ENCODE measurements at regions not wholly inside any gene's neighbourhood (a gene's known extent, or its start where the extent isn't known, plus 50 kb on each side); places are given as distances from the start of the nearest gene placed in this dataset.

DNA sequence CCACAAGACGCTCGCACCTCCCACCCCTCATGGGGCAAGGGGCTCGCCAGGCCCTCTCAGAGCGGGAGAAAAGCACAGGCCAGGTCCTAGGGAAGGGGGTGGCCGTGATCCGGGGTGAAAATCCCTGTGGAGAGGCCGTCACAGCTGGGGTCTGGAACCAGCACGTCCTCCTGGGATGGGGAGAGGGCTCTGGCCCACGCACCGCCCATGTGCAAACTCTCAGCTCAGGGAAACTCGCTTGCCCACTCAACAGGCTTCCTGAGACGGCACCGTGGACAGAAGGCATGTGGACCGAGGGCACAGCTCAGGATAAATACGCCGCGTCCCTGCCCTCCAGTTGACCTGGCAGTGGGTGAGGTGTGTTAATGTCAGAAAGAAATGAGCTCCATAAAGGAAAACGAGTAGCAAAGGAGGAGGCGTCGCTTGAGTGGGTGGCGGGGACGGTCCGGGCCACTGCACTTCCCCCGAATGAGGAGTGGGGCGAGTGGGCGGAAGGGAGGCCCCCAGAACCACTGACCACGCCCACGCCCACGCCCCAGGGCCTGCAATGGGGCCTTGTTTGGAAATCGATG is 57.6 kb upstream of the GALNT9 start:
- Histone ChIP-seq H3K27me3 (ENCODE audit: control insufficient read depth, insufficient read depth, low read length) (peaks cover 55% of the 10 kb centered on the region), H3K4me3 (ENCODE audit: low read length) (no peak overlapping the region), H3K27ac (ENCODE audit: low read length) (no peak overlapping the region), H3K4me1 (ENCODE audit: control insufficient read depth, insufficient read depth, low read length) (peaks cover 7% of the 10 kb centered on the region), H3K36me3 (ENCODE audit: control insufficient read depth, insufficient read depth, low read length) (no peaks in the 10 kb centered on the region), H3K9me3 (replicated peaks; ENCODE audit: control insufficient read depth, low read depth, low read length) (no peaks in the 10 kb centered on the region)
- DNase-seq: no peak
- 63% methylated on average over 23 of the region's 30 CpGs for WGBS (ENCODE audit: insufficient coverage)

DNA sequence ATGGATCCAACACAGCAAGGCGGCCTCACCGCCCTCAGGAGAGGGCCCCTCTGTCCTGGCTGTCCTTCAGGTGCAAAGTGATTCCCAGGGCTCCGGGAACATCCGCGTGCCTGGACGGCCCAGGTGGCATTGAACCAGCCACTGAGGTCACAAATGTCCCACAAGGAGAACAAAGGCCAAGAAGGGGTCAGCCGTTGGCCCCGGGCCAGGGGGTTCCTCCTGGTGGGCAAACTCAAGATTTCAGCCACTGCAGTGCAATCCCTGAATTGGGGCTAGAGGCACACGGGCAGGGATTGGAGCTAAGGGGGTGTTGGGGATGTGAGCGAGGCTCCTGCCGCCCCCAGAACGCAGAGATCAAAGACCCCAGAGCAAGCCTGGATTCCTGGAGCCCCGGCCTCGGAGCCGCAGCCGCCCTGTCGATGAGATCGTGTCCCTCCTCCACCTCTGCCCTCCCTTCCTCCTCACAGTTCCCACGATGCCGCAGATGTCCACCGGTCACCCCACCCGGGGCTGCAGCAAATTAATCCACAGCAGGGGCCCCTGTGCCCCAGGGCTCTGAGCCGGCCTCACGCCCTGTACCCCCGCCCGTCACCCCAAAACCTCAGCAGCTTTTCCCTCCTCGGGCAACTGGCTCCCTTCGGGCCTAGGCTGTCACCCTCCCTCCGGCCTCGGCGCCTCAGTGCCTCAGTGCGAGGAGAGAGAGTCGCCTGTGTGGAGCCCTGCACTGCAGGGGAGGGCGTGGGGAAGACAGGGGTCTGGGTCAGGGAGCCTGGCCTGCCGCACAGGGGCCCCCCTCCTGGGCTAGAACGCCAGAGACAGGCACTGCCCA is 56.7 kb upstream of the GALNT9 start:
- no peaks in the 10 kb centered on the region for H3K36me3 ChIP-seq (ENCODE audit: control insufficient read depth, insufficient read depth, low read length)
- H3K9me3 ChIP-seq (replicated peaks; ENCODE audit: control insufficient read depth, low read depth, low read length): no peaks in the 10 kb centered on the region
- no peak for DNase-seq
- H3K27ac ChIP-seq (ENCODE audit: low read length): no peak overlapping the region
- WGBS (ENCODE audit: insufficient coverage): 36% methylated on average over 30 of the region's 36 CpGs
- peaks cover 7% of the 10 kb centered on the region for H3K4me1 ChIP-seq (ENCODE audit: control insufficient read depth, insufficient read depth, low read length)
- H3K27me3 ChIP-seq (ENCODE audit: control insufficient read depth, insufficient read depth, low read length): peaks cover 59% of the 10 kb centered on the region
- no peak overlapping the region for H3K4me3 ChIP-seq (ENCODE audit: low read length)

DNA sequence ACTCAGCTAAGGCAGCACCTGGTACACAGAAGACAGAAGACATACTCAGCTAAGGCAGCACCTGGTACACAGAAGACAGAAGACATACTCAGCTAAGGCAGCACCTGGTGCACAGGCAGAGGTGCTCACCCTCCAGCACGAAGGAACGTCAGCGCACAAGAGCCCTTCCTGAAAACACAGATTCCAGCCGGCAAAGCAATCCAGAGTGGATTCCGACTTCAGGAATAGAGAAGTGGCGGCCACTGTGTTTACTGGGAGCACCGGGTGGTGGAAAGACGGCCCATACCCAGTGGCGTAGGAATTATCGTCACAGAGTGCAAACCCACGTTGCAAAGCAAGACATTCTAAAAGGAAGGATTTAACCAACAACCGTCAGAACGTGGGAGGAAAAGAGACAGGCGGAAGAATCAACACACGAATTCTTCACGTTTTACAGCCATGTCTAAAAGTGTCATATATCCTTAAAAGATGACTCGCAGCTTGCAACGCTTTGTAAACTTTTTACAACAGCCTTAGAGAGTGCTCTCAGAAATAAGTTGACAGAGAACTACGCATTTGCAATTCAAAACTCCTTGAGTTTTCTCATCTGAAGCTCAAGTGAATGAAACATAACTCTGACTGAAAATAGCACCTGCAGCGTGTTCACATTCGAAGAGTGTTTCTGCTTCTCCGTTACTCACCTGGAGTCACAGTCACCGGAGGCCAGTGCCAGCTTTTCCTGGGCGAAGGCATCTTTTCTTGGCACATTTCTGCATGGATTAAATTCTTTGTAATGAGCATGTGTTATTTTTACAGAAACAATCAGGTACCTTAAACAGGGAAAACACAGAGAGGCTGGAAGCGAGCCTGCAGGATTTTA is 55.8 kb upstream of the GALNT9 start:
- no peak for DNase-seq
- no peaks in the 10 kb centered on the region for H3K9me3 ChIP-seq (replicated peaks; ENCODE audit: control insufficient read depth, low read depth, low read length)
- H3K36me3 ChIP-seq (ENCODE audit: control insufficient read depth, insufficient read depth, low read length): no peaks in the 10 kb centered on the region
- no peak overlapping the region for H3K4me3 ChIP-seq (ENCODE audit: low read length)
- H3K4me1 ChIP-seq (ENCODE audit: control insufficient read depth, insufficient read depth, low read length): peaks cover 7% of the 10 kb centered on the region
- peaks cover 58% of the 10 kb centered on the region for H3K27me3 ChIP-seq (ENCODE audit: control insufficient read depth, insufficient read depth, low read length)
- H3K27ac ChIP-seq (ENCODE audit: low read length): no peak overlapping the region
- 42% methylated on average over 17 of the region's 25 CpGs for WGBS (ENCODE audit: insufficient coverage)

DNA sequence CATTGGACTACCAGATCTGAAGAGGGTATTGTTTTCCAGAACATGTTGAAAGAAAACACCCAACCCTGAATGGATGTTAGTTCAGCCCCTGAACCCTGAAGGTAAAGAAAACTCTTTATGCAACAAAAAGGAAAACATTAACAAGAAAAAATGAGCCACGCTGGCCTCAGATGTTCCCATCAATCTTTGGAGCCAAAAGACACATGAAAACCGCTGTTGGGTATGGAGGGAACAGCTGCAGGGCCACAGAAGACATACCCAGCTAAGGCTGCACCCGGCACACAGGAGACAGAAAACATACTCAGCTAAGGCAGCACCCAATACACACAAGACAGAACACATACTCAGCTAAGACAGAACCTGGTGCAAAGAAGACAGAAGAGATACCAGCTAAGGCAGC is 51.3 kb upstream of the GALNT9 start:
- Histone ChIP-seq H3K27ac (ENCODE audit: low read length) (no peak overlapping the region), H3K27me3 (ENCODE audit: control insufficient read depth, insufficient read depth, low read length) (peaks cover 50% of the 10 kb centered on the region), H3K9me3 (replicated peaks; ENCODE audit: control insufficient read depth, low read depth, low read length) (no peaks in the 10 kb centered on the region), H3K36me3 (ENCODE audit: control insufficient read depth, insufficient read depth, low read length) (no peaks in the 10 kb centered on the region), H3K4me3 (ENCODE audit: low read length) (no peak overlapping the region), H3K4me1 (ENCODE audit: control insufficient read depth, insufficient read depth, low read length) (peaks cover 6% of the 10 kb centered on the region)
- WGBS (ENCODE audit: insufficient coverage): 20% methylated on average over 1 of the region's 3 CpGs
- DNase-seq: peak; percentile 64

DNA sequence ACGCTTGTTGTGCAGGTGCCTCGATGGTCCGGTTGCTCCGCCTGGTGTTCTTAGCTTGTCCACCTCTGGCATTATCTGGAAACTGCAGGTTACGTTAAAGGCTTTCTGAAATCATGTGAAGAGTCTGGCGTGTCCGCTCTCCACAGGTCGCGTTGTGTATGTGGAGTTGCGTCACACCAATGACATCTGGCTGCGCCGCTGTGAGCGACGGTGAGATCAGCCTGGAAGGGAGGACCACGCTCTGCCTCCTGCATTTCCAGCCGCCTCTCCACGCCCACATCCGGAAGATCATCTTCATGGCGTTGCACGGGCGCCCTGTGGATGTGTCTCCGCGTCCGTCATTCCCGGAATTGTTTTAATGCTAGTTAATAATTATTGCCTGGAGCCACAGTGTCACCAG is 50.6 kb upstream of the GALNT9 start:
- Histone ChIP-seq H3K4me1 (ENCODE audit: control insufficient read depth, insufficient read depth, low read length) (peaks cover 5% of the 10 kb centered on the region), H3K9me3 (replicated peaks; ENCODE audit: control insufficient read depth, low read depth, low read length) (no peaks in the 10 kb centered on the region), H3K36me3 (ENCODE audit: control insufficient read depth, insufficient read depth, low read length) (no peaks in the 10 kb centered on the region), H3K4me3 (ENCODE audit: low read length) (no peak overlapping the region), H3K27ac (ENCODE audit: low read length) (no peak overlapping the region), H3K27me3 (ENCODE audit: control insufficient read depth, insufficient read depth, low read length) (peaks cover 51% of the 10 kb centered on the region)
- no peak for DNase-seq
- 80% methylated on average over 17 of the region's 25 CpGs for WGBS (ENCODE audit: insufficient coverage)

DNA sequence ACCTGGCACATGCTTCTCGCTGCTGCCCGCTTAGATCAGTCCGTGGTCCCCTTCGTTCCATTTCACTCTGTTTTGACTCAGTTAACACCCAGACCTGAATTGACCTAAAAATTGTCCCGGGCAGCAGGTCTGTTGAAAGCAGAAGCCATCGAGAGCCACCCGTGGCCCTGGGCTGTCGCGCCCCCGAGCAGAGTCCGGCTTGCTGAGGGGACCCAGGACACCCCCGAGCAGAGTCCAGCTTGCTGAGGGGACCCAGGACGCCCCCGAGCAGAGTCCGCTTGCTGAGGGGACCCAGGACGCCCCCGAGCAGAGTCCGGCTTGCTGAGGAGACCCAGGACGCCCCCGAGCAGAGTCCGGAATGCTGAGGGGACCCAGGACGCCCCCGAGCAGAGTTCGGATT is 50.2 kb upstream of the GALNT9 start:
- 85% methylated on average over 24 of the region's 24 CpGs for WGBS (ENCODE audit: insufficient coverage)
- Histone ChIP-seq H3K9me3 (replicated peaks; ENCODE audit: control insufficient read depth, low read depth, low read length) (no peaks in the 10 kb centered on the region), H3K36me3 (ENCODE audit: control insufficient read depth, insufficient read depth, low read length) (no peaks in the 10 kb centered on the region), H3K4me1 (ENCODE audit: control insufficient read depth, insufficient read depth, low read length) (peaks cover 5% of the 10 kb centered on the region), H3K4me3 (ENCODE audit: low read length) (no peak overlapping the region), H3K27ac (ENCODE audit: low read length) (no peak overlapping the region), H3K27me3 (ENCODE audit: control insufficient read depth, insufficient read depth, low read length) (peaks cover 52% of the 10 kb centered on the region)
- DNase-seq: no peak
